ENCODE measurements at regions not wholly inside any gene's neighbourhood (a gene's known extent, or its start where the extent isn't known, plus 50 kb on each side); places are given as distances from the start of the nearest gene placed in this dataset.

- no peak for TF ChIP-seq CTCF (IDR thresholded peaks at IDR 0.05; ENCODE audit: low read length)
- no peak for TF ChIP-seq EZH2 (optimal IDR thresholded peaks at IDR 0.05; ENCODE audit: low read depth, low read length)
- TF ChIP-seq EZH2phosphoT487 (IDR thresholded peaks at IDR 0.05; ENCODE audit: low read length), result no peak
Observed at GRCh38 chr7:33809228-33809627, 96.1 kb upstream of the BMPER start.

Measured in MM.1S (cell line).